Right renal pelvis (tissue), 4 donors: ENCODE measurements at regions not wholly inside any gene's neighbourhood (a gene's known extent, or its start where the extent isn't known, plus 50 kb on each side); places are given as distances from the start of the nearest gene placed in this dataset.

ENCODE experiments used
- DNase-seq, 4 donors: peaks; one replicate each; pipeline ENCODE4 v3.0.0-alpha.2; 2013; ENCODE audit warnings: low read depth in 4 of 4, low spot score in 3 of 4, missing footprints in 1 of 4

DNA sequence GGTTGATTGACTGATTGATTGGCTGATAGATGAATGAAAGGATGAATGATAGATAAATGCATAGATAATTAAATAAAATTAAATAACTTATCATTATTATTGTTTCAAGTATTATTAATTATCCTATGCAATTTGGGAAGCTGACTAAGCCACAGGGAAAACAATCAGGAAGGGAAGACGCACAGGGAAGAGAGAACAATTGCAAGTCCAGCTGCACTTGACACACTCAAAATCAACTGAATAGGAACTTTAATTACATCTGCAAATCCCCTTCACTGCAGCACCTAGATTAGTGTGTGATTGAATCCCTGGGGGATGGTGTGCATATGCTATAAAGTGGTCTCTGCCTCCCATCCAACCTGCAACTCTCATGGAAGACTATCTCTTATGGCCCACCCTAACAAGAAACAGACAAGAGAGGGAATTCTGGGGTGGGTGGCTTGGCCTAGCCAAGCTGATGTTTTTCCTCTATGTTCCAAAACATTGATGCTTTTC, 161.1 kb upstream of the FGGY start:
- DNase-seq = no peak

DNA sequence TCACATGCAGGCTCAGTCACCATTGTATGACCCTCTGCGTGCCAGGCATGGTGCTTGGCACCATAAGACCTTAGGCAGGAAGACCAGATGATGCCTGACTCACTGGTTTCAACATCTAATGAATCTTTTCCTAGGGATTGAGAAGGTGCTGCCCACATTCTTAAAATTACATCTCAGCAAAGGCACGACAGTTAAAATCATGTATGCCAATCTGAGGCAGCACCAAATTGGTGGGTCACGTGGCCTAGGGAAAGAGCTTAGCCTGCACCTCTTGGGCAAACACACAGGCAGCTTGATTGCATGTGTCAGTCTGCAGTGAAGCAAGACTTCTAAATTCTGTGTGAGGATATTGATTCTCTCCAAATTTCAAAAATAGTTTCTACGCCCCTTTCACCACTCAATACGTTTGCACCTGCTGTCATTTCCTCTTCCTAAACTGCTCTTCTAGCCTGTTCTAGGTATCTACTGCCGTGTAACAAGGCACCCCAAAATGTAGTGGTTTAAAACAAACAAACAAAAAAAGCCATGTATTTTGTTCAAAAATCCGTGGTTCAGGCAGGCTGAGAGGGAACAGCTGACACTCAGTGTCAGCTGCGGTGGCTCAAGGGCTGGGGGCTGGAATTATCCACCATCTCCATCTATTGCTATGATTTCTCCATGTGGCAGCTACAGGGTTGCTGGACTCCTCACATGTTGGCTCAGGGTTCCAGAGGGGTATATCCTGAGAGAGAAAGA, 160.2 kb upstream of the FGGY start:
- DNase-seq = no peak

DNA sequence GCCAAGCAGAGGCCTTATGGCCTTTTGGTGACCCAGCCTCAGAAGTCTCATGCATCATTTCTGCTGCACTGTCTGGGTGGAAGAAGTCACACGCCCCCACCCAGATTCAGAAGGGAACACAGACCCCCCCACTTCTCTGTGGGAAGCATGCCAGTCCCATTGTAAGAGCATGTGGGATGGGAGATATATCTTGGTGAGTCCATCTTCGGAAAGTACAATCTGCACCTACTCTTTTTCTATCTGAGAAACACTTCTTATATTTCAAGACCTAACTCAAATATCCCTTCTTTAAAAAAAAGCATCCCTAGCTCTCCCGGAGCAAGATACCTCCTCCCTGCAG, 159.6 kb upstream of the FGGY start:
- no peak for DNase-seq

DNA sequence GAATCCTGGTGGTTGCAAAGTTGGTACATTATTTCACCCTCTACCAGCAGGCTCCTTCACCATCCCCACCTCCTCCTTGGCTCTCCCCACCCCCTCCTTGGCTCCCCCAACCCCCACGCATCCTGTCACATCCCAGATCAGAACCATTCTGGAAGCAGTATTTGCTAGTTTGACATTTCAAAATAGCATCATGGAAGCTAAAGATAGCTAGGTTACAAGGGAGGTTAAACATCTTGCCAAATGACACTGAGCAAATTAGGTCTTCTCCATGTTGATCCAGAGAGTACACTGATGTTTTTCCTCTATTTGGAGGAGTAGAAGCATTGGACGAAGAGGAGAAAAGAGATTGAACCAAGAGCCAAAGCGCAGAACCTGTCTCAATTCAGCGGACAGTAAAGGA, 158.9 kb upstream of the FGGY start:
- no peak for DNase-seq

DNA sequence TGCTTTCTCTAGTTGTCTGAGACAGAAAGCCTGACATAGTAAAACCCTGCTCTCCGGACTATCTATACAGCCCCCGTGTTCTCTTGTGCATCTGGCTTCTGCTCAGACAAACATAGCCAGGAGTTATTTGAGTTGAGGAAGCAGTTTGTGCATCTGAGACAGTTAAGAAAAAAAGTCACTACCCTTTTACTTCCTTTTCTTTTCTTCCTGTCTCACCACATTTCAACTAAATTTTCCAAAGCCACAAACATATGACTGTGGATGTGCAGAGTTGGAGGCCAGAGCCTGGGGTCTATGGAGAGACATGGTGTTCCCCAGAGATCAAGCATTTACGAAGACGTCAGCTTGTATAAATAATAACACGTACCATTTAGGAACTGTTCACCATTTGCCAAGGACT, 158.5 kb upstream of the FGGY start:
- DNase-seq = no peak

DNA sequence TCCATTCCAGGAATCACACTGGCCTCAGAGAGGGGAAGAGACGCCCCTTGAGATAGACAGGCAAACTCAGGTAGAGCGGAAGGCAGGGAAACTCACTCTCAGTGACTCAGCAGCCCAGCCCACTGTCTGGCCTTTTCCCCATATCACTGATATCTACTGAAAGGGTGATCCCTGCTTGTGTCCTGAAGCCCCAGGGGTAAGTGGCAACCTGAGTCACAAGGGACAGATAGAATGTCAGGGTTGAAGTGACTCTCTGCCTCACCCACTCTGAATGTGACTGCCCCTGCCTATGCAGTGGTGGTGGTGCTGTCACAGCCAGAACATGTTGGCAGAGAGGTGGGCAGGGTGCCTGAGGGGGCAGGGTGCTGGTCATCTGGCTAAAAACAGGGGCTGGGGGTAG, 157.5 kb upstream of the FGGY start:
- DNase-seq = no peak

DNA sequence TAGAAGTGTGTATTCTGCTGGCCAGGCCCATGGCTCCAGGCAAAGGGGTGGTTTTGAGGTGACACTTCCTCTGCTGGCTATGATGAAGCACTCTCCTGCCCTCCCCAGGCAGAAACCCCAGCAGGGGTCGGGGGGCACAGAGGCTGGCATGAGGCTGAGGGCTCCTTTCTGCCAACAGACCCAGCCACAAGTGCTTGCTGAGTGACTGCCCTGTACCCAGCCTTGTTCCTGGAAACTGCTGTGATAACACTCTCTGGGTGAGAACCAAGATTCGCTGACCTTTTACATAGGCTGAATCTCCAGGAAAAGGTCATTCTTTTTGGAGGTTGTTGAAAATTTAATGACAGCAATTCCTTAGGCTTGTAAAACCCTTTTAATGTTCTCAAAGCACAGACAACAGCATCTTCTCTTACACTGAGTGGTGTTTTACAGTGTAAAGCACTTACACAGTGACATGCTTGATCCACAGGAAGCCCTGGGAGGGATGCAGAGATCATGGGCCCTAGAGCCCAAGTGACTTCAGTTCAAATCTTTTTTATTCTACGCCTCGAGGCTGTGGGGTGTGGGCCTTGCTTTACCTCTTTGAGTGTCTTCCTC, 155.5 kb upstream of the FGGY start:
- no peak for DNase-seq

DNA sequence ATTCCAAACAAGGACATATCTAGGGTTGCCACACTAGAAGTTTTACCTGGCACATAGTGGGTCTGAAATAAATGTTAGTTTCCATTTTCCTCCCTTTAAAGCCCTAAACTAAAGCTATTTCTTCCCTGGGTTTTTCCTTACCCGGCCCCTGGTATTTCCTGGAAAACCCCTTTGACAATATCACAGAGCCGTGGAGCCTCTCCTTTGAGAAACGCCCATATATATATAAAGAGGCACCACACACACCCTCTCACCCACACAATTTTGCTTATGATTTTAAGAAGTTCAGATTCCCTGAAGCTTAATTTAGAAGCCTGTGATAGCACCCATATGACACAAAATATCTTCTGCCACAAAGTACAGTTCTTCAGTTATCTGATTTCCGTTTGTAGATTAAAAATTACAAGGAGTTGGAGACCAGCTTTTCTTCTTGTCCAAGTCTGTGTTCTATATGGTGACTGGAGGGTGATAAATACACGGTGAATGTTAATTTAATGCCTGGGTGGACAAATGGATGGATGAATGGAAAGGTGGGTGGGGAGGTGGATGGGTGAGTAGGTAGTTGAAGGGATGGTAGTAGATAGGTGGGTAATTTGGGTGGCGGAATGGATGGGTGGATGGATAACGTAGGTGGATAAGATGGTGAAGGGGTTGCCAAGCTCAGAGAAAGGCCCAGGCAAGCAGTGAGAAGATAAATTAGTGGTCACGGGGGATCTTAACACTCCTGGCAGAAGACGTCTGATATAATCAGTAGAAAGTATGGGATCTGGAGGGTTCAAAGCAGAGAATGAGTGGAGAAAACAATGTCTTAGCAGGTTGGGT, 154.4 kb upstream of the FGGY start:
- no peak for DNase-seq

DNA sequence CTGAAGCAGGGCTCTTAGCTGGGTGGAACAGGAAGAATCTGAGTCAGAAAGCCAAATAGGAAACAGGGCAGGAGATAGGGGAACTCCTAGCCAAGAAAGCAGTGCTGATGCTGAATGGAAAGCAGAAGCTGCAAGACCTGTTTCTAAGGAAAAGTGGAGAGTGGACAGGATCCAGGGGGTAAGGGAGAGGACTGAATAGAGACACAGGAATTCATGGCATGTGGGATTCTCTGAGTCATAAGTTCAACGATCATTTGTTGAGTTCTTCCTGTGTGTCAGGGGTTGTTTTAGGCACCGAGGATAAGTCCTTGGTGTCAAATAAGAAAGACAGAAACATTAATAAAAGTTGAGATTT, 153.8 kb upstream of the FGGY start:
- DNase-seq = no peak

DNA sequence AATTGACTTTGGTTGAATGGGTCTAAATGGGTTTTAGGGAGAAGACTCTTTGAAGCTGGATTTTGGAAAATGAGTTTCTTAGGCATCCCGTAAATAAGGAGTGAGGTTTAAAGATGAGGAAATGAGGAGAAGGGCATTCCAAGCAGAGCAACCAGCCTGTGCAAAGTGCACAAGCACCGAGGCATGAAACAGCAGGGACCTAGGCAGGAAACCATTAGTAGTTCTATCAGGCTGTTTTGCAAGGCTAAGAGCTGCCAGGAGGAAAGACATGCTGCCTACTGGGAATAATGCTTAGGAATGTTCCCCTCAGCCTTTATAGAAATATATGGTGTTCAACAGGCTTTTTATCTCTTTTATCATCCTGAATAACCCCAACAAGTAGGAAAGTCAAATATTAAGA, 153.1 kb upstream of the FGGY start:
- no peak for DNase-seq

DNA sequence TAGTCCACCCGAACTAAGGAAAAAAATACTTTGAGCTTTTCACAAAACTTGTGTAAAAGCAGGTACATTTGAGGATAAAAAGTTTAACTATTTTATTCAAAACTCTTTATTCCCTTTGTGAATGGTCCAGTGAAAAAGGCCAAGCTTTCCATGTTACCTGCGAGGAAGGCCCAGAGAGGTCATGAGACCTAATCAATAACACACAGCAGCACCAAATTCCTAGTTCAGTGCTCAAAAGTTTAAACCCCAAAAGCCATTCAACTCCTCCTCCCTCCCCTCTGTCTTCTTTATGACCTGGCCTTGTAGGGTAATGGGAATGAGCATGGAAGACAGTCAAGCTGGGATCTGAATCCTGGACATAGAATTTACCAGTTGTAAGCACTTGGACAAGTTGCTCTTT, 151.9 kb upstream of the FGGY start:
- DNase-seq = no peak

DNA sequence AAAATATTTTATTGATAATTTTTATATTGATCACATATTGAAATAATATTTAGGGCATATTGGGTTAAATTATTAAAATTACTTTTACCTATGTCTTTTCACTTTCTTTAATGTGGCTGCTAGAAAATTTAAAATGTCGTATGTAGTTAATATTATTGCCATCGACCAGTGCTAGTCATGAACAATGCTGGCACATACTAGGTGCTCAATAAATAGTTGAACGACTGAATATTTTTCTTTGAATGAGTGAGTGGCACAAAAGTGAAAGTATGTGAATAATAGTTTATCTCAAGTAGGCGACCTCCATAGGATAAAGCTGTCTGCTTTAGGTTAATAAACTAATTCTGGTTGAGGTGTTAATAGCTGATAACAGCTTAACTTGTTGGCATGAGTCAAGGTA, 150.8 kb upstream of the FGGY start:
- DNase-seq = no peak

DNA sequence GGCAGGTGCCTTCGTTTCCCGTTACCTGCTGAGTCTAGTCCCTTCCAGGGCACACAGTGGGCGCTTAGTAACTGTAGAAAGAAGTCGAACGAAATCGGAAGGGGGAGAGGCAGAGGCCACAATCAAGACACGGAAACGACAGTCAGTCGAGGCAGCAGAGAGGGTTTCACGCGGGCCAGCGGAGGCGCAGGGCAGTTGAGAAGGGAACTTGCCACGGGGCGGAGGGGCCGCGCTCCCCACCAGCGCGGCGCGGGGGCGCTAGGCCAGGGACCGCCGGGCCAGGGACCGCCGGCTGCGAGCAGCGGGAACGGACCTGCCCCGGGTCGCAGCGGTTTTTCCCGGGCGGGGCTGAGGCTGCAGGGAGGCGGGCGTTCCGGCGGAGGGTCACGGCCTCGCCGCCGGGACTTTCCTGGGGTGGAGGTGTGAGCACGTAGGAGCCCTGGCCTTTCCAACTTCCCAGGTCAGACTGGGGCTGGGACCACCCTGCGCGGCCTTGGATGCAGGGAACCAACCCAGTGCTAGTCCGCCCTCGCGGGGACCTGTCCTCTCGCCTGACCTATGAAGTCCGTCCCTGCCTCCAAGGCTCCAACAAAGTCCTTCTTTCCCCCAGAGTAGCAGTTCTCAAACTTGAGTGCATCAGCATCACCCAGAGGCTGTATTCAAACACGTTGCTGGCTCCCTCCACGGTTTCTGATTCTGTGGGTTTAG, 150.1 kb upstream of the FGGY start:
- DNase-seq = no peak

DNA sequence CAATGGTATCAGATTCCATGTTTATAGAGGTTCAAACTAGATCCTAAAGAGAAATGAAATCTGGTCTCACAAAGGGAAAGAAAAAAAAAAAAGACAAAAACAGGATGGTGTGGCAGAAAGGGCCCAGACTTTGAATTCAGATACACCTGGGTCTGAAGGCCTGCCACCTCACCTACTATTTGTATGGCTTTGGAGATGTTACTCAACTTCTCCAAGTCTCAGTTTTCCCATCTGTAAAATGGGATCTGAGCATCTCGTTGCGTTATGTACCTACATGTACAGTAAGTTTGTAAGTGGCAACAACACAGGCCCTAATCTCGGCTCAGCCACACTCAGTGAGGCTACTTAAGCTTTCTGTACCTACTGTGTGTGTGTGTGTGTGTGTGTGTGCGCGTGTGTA, 147.5 kb upstream of the FGGY start:
- no peak for DNase-seq

DNA sequence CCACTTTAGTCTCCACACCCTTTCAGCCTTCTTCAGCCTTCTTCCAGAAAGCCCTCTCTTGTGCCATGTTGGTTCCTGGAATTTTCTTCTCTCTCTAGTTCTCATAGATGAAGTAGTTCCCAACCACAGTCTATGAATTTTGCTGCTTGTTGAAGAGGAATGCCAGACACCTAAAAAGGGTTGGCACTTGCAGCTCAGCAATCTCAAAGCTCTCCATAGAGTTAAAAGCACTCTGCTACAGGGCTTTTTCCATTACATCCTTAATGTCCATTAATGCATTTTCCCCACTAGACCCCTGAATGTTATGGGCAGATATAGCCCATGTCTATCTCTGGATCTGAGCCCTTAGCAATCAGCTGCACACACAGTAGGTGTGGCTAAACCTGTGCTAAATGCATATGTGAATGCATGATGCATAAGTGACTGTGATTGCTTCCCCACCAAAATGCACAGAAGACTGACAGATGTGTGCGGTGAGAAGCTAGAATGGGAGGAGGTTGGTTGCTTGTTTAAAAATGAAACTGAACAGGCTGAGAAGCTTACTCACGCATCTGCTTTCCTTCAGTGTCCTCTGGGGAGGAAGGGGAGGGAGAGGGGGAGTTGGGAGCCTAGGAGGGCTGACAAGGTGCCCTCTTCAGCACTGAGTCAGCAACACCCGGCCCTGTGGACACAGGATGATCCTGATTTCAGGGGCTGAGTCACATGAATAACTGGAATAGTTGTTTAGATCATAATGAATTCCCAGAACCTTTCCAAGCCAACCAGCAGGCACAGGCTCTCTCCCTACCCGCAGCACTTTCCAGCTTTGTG, 146.1 kb upstream of the FGGY start:
- DNase-seq = no peak

DNA sequence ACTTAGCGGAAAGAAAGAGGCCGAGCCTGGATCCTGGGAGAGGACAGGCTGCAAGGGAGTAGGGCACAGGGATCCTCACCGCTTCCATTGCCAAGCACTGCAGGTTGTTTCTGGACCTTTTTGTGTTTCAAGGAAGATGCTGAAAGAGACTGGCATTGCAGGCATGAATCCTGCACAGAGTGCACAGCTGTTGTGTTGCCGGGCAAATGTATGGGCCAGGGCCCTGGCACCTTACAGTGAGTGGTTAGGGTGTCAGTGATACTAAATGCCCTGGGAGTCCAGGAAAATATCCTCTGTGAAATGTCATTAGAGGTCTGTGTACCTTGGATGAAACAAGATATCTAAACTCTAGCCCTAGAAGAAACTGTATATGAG, 145.5 kb upstream of the FGGY start:
- no peak for DNase-seq

DNA sequence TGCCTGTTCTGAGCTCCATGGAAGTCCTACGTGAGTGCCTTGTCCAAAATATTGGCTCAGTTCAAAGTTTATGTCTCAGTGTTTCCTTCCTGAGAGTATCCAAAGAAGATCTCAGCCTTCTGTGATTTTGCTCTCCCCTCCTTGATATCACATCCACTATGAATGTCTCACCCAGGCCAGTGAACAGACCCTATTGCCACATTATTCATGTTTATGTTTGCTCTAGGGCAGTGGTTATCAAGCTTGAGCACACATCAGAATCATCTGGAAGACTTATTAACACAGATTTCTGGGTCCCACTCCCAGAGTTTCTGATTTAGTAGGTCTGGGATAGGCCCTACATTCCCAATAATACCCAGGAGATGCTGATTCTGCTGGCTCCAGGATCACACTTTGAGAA, 145.0 kb upstream of the FGGY start:
- no peak for DNase-seq

DNA sequence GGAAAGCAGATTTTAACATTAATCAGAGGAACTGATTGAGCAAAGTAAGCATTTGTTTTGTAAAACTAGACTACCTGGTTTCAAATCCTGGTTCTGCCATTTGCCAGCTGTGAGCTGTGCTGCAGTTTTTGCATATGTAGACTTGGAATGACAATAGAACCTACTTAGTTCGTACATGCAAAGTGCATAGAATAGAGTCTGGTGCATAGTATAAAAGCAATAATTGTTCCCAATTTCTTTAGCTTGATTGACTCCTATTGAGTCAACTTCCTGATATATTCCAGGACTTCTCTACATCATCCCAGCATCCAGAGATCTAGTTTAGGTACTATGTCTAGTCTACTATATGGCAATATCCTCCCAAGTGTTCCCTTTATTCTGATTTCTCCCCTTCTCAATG, 144.4 kb upstream of the FGGY start:
- DNase-seq = no peak

DNA sequence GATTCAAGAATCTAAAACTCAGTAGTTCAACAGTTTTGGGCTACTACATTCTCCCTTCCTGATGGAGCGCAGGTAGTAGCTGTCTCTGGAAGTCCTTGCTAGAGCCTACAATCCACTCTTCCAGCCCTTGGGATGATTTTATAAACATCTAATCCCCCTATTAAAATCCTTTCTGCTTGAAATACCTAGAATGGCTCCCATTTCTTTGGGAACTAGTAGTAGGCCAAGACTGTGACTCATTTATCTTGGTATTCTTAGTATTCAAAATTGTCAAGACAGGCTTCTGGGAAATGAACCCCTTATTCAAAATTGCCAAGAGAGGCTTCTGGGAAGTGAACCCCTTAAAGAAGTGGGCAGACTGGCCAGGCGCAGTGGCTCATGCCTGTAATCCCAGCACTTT, 142.5 kb upstream of the FGGY start:
- no peak for DNase-seq

DNA sequence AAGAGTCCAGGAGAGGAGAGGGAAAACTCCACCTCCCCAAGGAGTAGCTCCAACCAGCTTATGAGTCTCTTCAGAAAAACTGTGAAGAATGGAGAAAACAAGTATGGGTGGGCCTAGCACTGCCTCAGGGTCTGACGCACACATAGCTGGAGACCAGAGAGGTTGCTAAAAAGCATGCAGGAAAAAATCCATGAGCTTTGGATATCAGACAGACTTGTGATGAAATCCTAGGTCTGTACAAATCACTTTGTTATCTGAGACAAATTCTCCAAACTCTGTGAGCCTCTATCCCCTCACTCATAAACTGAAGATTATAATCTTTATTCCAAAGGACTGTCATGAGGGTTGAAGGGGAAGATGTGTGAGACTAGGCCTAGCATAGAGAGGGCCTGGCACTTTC, 141.5 kb upstream of the FGGY start:
- DNase-seq = no peak

DNA sequence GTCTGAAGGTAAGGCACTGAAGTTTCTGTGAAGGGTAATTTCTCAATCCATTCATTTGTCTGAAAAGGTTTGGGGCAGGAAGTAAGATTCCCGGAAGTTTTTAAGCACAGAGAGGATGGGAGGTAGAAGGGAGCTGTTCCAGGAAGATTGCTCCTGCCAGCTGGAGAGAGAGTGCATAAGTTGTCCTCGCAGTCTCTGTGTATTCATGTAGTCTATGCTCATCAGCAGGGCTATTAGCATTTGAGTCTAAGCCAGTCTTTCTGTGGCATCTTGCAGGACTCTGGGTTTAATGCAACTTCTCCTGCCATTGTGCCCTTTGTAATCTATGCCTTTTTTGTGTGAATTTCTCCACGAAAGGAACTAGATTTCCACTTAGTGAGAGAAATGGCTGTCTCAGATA, 140.8 kb upstream of the FGGY start:
- DNase-seq = no peak
